GM18870 (cell line): ENCODE measurements at regions not wholly inside any gene's neighbourhood (a gene's known extent, or its start where the extent isn't known, plus 50 kb on each side); places are given as distances from the start of the nearest gene placed in this dataset.
"Not testable (repeated sequence)": the region's sequence is repeated elsewhere in the genome, so short reads cannot be mapped to it uniquely, and the experiment has no call there.

Source experiments
- ATAC-seq: cut with Tn5 transposase; IDR thresholded peaks from one replicate; pipeline ENCODE4 v1.9.1; 2021; ENCODE audit warnings: moderate library complexity; ENCODE audit not compliant: unreplicated experiment

- no peak for ATAC-seq
These were observed 84.4 kb upstream of the SRD5A2 start for GRCh38 chr2:31664949-31665724.

GRCh38 chr2:31660812-31661335, 80.1 kb upstream of the SRD5A2 start:
- no peak for ATAC-seq

DNA sequence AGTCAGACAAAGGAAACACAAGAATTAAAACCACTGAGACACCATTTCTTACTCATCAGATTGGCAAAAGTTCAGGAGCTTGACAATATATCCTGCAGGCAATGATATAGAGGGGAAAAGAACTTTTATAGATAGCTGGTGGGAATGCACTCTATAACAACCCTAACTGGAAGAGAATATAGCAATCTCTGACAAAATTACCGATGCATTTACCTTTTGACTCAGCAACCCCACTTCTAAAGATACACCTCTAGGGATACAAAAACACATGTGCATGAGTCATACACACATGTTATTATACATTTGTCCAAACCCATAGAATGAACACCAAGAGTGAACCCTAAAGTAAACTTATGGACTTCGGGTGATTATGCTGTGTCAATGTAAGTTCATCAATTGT, 79.4 kb upstream of the SRD5A2 start:
- no peak for ATAC-seq

GRCh38 chr2:31654241-31654640, 73.5 kb upstream of the SRD5A2 start:
- ATAC-seq = no peak

DNA sequence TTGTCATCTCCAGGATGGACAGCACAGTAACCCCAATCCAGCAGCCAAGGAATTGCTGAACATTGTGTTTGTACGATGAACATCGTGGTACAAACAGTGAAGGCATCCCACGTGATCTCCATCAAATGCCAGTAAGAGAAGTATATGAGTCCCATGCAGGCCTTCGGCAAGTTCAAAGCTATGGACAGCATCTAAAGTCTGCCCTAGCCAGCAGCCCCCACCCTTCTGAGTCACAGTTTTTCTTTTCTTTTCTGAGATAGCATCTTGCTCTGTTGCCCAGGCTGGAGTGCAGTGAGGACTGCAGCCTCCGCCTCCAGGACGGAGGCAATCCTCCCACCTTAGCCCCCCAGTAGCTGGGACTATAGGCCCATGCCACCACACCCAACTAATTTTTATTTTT, 71.0 kb upstream of the SRD5A2 start:
- ATAC-seq = no peak

GRCh38 chr2:31651267-31651666, 70.5 kb upstream of the SRD5A2 start:
- no peak for ATAC-seq

GRCh38 chr2:31644551-31644950, 63.8 kb upstream of the SRD5A2 start:
- ATAC-seq = no peak

GRCh38 chr2:31642707-31643106, 62.0 kb upstream of the SRD5A2 start:
- ATAC-seq = no peak

DNA sequence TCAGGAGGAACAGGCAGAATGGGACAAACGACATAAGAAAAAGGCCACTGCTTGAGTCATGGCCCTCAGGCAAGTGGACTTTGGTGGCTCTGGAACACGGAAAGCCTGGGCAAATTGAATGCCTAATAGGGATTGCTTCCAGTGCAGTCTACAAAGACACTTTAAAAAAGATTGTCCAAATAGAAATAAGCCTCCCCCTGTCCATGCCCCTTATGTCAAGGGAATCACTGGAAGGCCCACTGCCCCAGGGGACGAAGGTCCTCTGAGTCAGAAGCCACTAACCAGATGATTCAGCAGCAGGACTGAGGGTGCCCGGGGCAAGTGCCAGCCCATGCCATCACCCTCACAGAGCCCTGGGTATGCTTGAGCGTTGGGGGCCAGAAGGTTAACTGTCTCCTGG, 51.5 kb upstream of the SRD5A2 start:
- not testable (repeated sequence) for ATAC-seq
